GF-D8 (cell line): ENCODE measurements at regions not wholly inside any gene's neighbourhood (a gene's known extent, or its start where the extent isn't known, plus 50 kb on each side); places are given as distances from the start of the nearest gene placed in this dataset.

Source experiments
- DNase-seq: peaks from one replicate; lab custom pipeline; 2025; lab: John Stamatoyannopoulos, UW

GRCh38 chr5:56320686-56321085 lies 87.6 kb upstream of the ANKRD55 start:
- DNase-seq = no peak

GRCh38 chr5:56319526-56320181 lies 86.5 kb upstream of the ANKRD55 start:
- DNase-seq = no peak

GRCh38 chr5:56317923-56318561 lies 84.9 kb upstream of the ANKRD55 start:
- no peak for DNase-seq

- DNase-seq = no peak
Measured at GRCh38 chr5:56316299-56316994, 83.3 kb upstream of the ANKRD55 start.

GRCh38 chr5:56314529-56314928 lies 81.4 kb upstream of the ANKRD55 start:
- no peak for DNase-seq

- DNase-seq = no peak
Measured at GRCh38 chr5:56313596-56313995, 80.5 kb upstream of the ANKRD55 start.

- no peak for DNase-seq
Measured at GRCh38 chr5:56313004-56313531, 79.9 kb upstream of the ANKRD55 start.

GRCh38 chr5:56311306-56311905 lies 78.3 kb upstream of the ANKRD55 start:
- no peak for DNase-seq

- no peak for DNase-seq
Measured at GRCh38 chr5:56310711-56311204, 77.6 kb upstream of the ANKRD55 start.

- no peak for DNase-seq
Measured at GRCh38 chr5:56309262-56309826, 76.2 kb upstream of the ANKRD55 start.

- no peak for DNase-seq
Measured at GRCh38 chr5:56307714-56308333, 74.7 kb upstream of the ANKRD55 start.

GRCh38 chr5:56306433-56307150 lies 73.5 kb upstream of the ANKRD55 start:
- no peak for DNase-seq

- no peak for DNase-seq
Measured at GRCh38 chr5:56305001-56305950, 72.1 kb upstream of the ANKRD55 start.

- DNase-seq = no peak
Measured at GRCh38 chr5:56303511-56303910, 70.4 kb upstream of the ANKRD55 start.

GRCh38 chr5:56302027-56302426 lies 68.9 kb upstream of the ANKRD55 start:
- no peak for DNase-seq

- no peak for DNase-seq
Measured at GRCh38 chr5:56301069-56301468, 67.9 kb upstream of the ANKRD55 start.

GRCh38 chr5:56299212-56299611 lies 66.1 kb upstream of the ANKRD55 start:
- DNase-seq = no peak

- DNase-seq = no peak
Measured at GRCh38 chr5:56298336-56299090, 65.4 kb upstream of the ANKRD55 start.

- no peak for DNase-seq
Measured at GRCh38 chr5:56297851-56298250, 64.7 kb upstream of the ANKRD55 start.
